ENCODE measurements at regions not wholly inside any gene's neighbourhood (a gene's known extent, or its start where the extent isn't known, plus 50 kb on each side); places are given as distances from the start of the nearest gene placed in this dataset.

DNA sequence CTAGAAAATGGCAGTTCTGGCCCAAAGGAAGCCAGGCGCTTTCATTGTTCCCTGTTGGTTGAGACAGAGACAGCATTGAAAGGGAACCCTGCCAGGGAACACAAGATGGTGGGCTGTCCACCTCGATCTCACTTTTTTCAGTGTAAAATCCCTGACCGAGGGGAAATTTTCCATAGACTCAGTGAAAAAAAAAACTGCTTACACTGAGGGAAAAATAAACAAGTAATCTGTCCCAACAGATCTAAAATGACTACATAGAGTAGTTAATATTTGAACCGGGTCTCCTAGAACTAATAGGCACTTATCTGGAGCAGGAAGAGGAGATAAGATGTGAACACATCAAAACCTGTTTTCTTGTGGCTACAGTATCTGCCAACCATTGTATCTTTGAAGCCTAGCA is 763.4 kb upstream of the GOLIM4 start (continued):
- TF ChIP-seq, protein P1, sequence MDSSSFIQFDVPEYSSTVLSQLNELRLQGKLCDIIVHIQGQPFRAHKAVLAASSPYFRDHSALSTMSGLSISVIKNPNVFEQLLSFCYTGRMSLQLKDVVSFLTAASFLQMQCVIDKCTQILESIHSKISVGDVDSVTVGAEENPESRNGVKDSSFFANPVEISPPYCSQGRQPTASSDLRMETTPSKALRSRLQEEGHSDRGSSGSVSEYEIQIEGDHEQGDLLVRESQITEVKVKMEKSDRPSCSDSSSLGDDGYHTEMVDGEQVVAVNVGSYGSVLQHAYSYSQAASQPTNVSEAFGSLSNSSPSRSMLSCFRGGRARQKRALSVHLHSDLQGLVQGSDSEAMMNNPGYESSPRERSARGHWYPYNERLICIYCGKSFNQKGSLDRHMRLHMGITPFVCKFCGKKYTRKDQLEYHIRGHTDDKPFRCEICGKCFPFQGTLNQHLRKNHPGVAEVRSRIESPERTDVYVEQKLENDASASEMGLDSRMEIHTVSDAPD (CRISPR knock-in tag; IDR thresholded peaks at IDR 0.05), result no peak
- no peak for TF ChIP-seq ZNF24 (IDR thresholded peaks at IDR 0.05)
- TF ChIP-seq ZNF564 (CRISPR knock-in tag; IDR thresholded peaks at IDR 0.05), result no peak
- no peak for TF ChIP-seq SYNCRIP (IDR thresholded peaks at IDR 0.05; ENCODE audit: insufficient read depth, low read depth, low read length)
- no peak for TF ChIP-seq ZNF589 (CRISPR knock-in tag; conservative IDR thresholded peaks at IDR 0.05)
- TF ChIP-seq FOXP1 (IDR thresholded peaks at IDR 0.05), result 0 out of 2 replicates have a peak, but pooled peaks have one; percentile 72
- TF ChIP-seq FOXP1 (CRISPR knock-in tag; IDR thresholded peaks at IDR 0.05), result peak; percentile 92
- TF ChIP-seq ARNTL (CRISPR knock-in tag; IDR thresholded peaks at IDR 0.05), result no peak
- TF ChIP-seq ZNF629 (CRISPR knock-in tag; conservative IDR thresholded peaks at IDR 0.05), result no peak
- TF ChIP-seq EHMT2 (IDR thresholded peaks at IDR 0.05; ENCODE audit: borderline replicate concordance, low read depth, low read length), result peak; percentile 91
- TF ChIP-seq FOXA1 (IDR thresholded peaks at IDR 0.05), result peak; percentile 21; the same call in 1 of the 2 replicates
- TF ChIP-seq FOXA1 (CRISPR knock-in tag; IDR thresholded peaks at IDR 0.05), result peak; percentile 74
- TF ChIP-seq, protein P2, sequence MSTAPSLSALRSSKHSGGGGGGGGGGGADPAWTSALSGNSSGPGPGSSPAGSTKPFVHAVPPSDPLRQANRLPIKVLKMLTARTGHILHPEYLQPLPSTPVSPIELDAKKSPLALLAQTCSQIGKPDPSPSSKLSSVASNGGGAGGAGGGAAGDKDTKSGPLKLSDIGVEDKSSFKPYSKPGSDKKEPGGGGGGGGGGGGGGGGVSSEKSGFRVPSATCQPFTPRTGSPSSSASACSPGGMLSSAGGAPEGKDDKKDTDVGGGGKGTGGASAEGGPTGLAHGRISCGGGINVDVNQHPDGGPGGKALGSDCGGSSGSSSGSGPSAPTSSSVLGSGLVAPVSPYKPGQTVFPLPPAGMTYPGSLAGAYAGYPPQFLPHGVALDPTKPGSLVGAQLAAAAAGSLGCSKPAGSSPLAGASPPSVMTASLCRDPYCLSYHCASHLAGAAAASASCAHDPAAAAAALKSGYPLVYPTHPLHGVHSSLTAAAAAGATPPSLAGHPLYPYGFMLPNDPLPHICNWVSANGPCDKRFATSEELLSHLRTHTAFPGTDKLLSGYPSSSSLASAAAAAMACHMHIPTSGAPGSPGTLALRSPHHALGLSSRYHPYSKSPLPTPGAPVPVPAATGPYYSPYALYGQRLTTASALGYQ (CRISPR knock-in tag; IDR thresholded peaks at IDR 0.05), result peak; percentile 90
- no peak for TF ChIP-seq MBNL3 (CRISPR knock-in tag; conservative IDR thresholded peaks at IDR 0.05)
- TF ChIP-seq, protein P3, sequence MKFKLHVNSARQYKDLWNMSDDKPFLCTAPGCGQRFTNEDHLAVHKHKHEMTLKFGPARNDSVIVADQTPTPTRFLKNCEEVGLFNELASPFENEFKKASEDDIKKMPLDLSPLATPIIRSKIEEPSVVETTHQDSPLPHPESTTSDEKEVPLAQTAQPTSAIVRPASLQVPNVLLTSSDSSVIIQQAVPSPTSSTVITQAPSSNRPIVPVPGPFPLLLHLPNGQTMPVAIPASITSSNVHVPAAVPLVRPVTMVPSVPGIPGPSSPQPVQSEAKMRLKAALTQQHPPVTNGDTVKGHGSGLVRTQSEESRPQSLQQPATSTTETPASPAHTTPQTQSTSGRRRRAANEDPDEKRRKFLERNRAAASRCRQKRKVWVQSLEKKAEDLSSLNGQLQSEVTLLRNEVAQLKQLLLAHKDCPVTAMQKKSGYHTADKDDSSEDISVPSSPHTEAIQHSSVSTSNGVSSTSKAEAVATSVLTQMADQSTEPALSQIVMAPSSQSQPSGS (CRISPR knock-in tag; IDR thresholded peaks at IDR 0.05), result no peak; the same call in 1 of the 2 replicates
- peak in 1 of 2 experiments; percentile 52; a peak in 1 of 4 replicates for TF ChIP-seq KLF16 (CRISPR knock-in tag; IDR thresholded peaks at IDR 0.05)
- TF ChIP-seq NFE2 (CRISPR knock-in tag; IDR thresholded peaks at IDR 0.05), result no peak
- TF ChIP-seq ZSCAN25 (CRISPR knock-in tag; IDR thresholded peaks at IDR 0.05), result no peak
- TF ChIP-seq ZNF761 (CRISPR knock-in tag; conservative IDR thresholded peaks at IDR 0.05), result no peak
- TF ChIP-seq, protein P4, sequence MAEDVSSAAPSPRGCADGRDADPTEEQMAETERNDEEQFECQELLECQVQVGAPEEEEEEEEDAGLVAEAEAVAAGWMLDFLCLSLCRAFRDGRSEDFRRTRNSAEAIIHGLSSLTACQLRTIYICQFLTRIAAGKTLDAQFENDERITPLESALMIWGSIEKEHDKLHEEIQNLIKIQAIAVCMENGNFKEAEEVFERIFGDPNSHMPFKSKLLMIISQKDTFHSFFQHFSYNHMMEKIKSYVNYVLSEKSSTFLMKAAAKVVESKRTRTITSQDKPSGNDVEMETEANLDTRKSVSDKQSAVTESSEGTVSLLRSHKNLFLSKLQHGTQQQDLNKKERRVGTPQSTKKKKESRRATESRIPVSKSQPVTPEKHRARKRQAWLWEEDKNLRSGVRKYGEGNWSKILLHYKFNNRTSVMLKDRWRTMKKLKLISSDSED (CRISPR knock-in tag; IDR thresholded peaks at IDR 0.05), result no peak
- TF ChIP-seq IRF2 (CRISPR knock-in tag; IDR thresholded peaks at IDR 0.05), result peak; percentile 36; the same call in 1 of the 2 replicates
- TF ChIP-seq ZNF354B (CRISPR knock-in tag; IDR thresholded peaks at IDR 0.05), result no peak
- TF ChIP-seq ARNT2 (CRISPR knock-in tag; IDR thresholded peaks at IDR 0.05; ENCODE audit: low read depth), result no peak
- TF ChIP-seq SNAI1 (CRISPR knock-in tag; IDR thresholded peaks at IDR 0.05; ENCODE audit: borderline replicate concordance), result 0 out of 2 replicates have a peak, but pooled peaks have one; percentile 47
- peak; percentile 97 for TF ChIP-seq ISL2 (CRISPR knock-in tag; IDR thresholded peaks at IDR 0.05)
- TF ChIP-seq MED13 (CRISPR knock-in tag; IDR thresholded peaks at IDR 0.05), result peak; percentile 94; the same call in 1 of the 2 replicates
- TF ChIP-seq MAFK (conservative IDR thresholded peaks at IDR 0.05 in 1 of 2, IDR thresholded peaks at IDR 0.05 in 1 of 2; ENCODE audit: low read length in 2 of 2), result peak; percentile 87 to 91
